Fibroblast of the aortic adventitia (primary cell): ENCODE measurements at regions not wholly inside any gene's neighbourhood (a gene's known extent, or its start where the extent isn't known, plus 50 kb on each side); places are given as distances from the start of the nearest gene placed in this dataset.
"Not testable (repeated sequence)": the region's sequence is repeated elsewhere in the genome, so short reads cannot be mapped to it uniquely, and the experiment has no call there.

ENCODE experiments used
- DNase-seq: peaks from one replicate; pipeline ENCODE4 v3.0.0-alpha.2; 2010; ENCODE audit warnings: low read depth
- H3K4me3 ChIP-seq: 2 replicates; pipeline ENCODE4 v1.5.1; 2011; ENCODE audit warnings: low read depth, mild to moderate bottlenecking, control low read depth, low read length, moderate library complexity
- CTCF ChIP-seq: IDR thresholded peaks from 2 replicates; pipeline ENCODE4 v1.5.1; 2011; ENCODE audit warnings: mild to moderate bottlenecking, low read length, control low read depth, inconsistent platforms; ENCODE audit not compliant: insufficient read depth

- DNase-seq = no peak
- no peak overlapping the region for H3K4me3 ChIP-seq
- TF ChIP-seq CTCF = no peak
Observed at GRCh38 chr2:95734976-95735890, 143.4 kb downstream of the TRIM43 start.

DNA sequence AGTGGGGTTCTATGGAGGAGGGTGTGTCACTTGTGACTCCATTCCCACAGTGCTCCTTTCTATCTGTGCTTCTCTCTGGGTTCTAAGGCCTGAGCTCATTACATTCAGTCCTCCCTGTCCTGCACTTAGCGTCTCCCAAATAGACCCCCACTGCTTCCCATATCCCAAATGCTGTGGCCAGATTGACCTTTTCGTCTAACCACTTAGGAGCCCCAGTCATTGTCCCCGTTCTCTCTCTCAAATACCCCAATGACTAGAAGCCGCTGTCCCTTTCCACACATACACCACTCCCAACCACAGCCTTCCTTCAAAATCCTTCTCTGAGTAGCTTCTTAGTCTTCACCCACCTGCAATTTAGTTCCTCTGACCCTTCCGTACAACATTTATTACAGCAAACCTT lies 146.5 kb downstream of the TRIM43 start:
- no peak for TF ChIP-seq CTCF
- DNase-seq = no peak
- H3K4me3 ChIP-seq = no peak overlapping the region

DNA sequence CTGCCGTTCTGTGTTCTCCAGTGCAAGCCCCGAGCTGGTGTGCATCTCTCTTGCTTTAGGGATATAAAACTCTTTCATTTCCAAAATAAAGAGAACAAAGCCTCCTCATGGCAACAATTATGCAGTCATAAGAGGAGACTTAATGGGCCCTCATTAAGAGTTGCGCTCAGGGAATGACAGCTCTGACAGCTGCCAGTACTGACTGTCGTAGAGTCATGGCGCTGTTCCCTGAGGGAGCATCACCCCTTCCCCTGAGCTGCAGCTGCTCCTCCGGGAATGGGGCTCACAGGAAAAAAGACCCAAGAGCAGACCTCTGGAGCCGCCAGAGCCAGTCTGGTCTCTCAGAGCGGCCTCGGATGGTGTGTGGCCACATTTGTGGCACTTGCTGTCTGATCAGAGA lies 160.3 kb downstream of the TRIM43 start:
- not testable (repeated sequence) for DNase-seq, H3K4me3 ChIP-seq

- H3K4me3 ChIP-seq, DNase-seq: not testable (repeated sequence)
Observed at GRCh38 chr2:95753812-95754211, 162.0 kb downstream of the TRIM43 start.

- not testable (repeated sequence) for DNase-seq, H3K4me3 ChIP-seq
Observed at GRCh38 chr2:95754213-95754612, 162.4 kb downstream of the TRIM43 start.

DNA sequence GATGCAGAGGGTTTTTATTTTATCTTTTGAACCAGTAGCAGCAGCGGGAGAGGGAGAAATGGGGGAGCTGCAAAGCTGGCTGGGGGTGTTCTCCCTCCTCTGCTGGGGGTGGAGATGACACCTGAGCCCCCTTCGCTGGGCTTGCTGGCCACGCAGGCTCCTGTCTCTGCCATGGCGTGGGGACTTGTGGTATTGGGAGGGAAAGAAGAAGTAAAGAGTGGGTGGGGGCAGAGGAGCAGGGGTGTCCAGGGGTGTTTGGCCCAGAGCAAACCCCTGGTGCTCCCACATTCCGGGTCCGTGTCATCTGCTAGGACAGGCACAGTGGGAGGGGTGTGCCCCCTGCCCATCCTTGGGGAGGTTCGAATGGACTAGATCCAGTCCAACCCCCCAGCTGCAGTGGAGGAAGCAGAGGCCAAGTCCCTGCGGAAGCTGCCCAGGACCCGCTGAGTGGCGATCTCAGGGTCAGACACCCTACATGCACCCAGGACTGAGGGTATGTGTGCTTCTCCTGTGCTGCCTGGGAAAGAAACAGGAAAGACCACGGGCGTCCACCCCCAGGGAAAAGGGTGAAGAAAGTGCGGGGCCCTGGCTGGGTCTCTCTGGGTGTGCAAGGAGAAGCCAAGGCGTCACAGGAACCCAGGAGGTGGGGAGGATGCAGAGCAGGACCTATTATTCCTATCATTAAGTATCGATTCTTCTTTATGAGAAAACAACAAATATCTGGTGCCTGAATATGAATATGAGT lies 163.2 kb downstream of the TRIM43 start:
- not testable (repeated sequence) for H3K4me3 ChIP-seq, DNase-seq

GRCh38 chr2:95755956-95756669 lies 164.3 kb downstream of the TRIM43 start:
- not testable (repeated sequence) for H3K4me3 ChIP-seq, DNase-seq

DNA sequence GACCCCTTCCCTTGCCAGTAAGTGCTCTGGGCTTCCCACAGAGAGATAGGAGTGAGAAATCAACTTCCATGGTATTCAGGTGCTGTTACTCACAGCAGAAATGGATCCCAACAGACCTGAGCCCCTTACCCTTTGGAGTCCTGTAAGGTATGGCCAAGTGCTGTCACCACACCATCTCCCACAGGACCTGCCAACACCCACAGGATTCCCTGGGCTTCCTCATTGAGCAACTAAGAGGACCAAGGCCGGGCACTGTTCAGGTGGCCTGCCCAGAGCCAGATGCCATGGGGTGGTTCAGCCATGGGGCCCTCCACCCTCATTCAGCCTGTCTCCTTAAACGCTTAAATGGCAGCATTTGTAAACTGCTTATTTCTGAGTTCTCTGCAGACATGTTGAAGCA lies 166.2 kb downstream of the TRIM43 start:
- no peak for TF ChIP-seq CTCF

DNA sequence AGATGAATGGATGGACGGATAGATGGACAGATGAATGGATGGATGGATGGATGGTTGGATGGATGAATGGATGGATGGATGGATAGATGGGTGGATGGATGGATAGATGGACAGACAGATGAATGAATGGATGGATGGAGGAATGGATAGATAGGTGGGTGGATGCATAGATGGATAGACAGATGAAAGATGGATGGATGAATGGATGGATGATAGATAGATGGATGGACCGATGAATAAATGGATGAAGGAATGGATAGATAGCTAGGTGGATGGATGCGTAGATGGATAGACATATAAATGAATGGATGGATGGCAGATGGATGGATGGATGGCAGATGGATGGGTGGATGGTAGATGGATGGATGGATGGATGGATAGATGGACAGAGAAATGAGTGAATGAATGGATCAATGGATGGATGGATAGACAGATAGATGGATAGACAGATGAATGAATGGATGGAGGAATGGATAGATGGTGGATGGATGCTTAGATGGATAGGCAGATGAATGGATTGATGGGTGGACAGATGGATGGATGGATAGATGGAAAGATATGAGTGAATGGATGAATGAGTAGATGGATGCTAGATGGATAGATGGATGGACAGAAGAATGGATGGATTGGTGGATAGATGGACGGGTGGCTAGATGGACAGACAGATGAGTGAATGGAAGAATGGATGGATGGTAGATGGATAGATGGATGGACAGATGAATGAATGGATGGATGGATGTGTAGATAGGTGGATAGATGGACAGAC lies 167.9 kb downstream of the TRIM43 start:
- no peak overlapping the region for H3K4me3 ChIP-seq
- TF ChIP-seq CTCF = no peak
- no peak for DNase-seq

More for the DNA sequence above, 166.2 kb downstream of the TRIM43 start:
- H3K4me3 ChIP-seq = no peak overlapping the region
- no peak for DNase-seq
